Liver (tissue), 7 donors: ENCODE measurements at regions not wholly inside any gene's neighbourhood (a gene's known extent, or its start where the extent isn't known, plus 50 kb on each side); places are given as distances from the start of the nearest gene placed in this dataset.

Experiments used
- DNase-seq: peaks from one replicate; pipeline ENCODE4 v3.0.0-alpha.2; 2017; ENCODE audit warnings: low spot score
- H3K27ac ChIP-seq, 2 donors: one replicate each; pipeline ENCODE4 v1.7.0; 2013; ENCODE audit warnings: inconsistent platforms in 2 of 2, low read length in 2 of 2, control low read depth in 1 of 2, low read depth in 1 of 2, mild to moderate bottlenecking in 1 of 2
- H3K27me3 ChIP-seq, 4 donors: one replicate each; pipeline versions ENCODE4 v1.6.1 to v1.7.0; 2013; ENCODE audit warnings: low read length in 3 of 4, inconsistent platforms in 1 of 4, mild to moderate bottlenecking in 1 of 4, moderate library complexity in 1 of 4; ENCODE audit not compliant: control insufficient read depth in 4 of 4, insufficient read depth in 4 of 4
- H3K36me3 ChIP-seq, 4 donors: one replicate each; pipeline versions ENCODE4 v1.6.1 to v1.7.0; 2013; ENCODE audit warnings: low read length in 3 of 4, mild to moderate bottlenecking in 3 of 4, low read depth in 1 of 4, moderate library complexity in 1 of 4; ENCODE audit not compliant: control insufficient read depth in 4 of 4, insufficient read depth in 3 of 4
- H3K4me1 ChIP-seq, 4 donors: one replicate each; pipeline versions ENCODE4 v1.6.1 to v1.7.0; 2013; ENCODE audit warnings: low read length in 3 of 4, mild to moderate bottlenecking in 3 of 4, moderate library complexity in 1 of 4; ENCODE audit not compliant: control insufficient read depth in 4 of 4, insufficient read depth in 4 of 4
- H3K4me3 ChIP-seq, 3 donors: one replicate each; pipeline versions ENCODE4 v1.6.1 to v1.7.0; 2013; ENCODE audit warnings: low read length in 3 of 3, control low read depth in 1 of 3, low read depth in 1 of 3, mild to moderate bottlenecking in 1 of 3
- H3K9ac ChIP-seq, 2 donors: one replicate each; pipeline ENCODE4 v1.7.0; 2013; ENCODE audit warnings: low read length in 2 of 2, mild to moderate bottlenecking in 2 of 2, moderate library complexity in 2 of 2, control low read depth in 1 of 2, low read depth in 1 of 2
- H3K9me3 ChIP-seq, 4 donors: one replicate each; pipeline versions ENCODE4 v1.6.1 to v1.7.0; 2013; ENCODE audit warnings: low read length in 3 of 4; ENCODE audit not compliant: control insufficient read depth in 4 of 4
- ATF3 ChIP-seq: IDR thresholded peaks from 2 replicates; pipeline ENCODE4 v1.6.1; 2016; ENCODE audit warnings: antibody characterized with exemption
- EGR1 ChIP-seq, 2 donors: IDR thresholded peaks; 2 replicates each; pipeline ENCODE4 v1.6.1; 2016 to 2018; ENCODE audit warnings: antibody characterized with exemption in 2 of 2, low read depth in 2 of 2
- FOXA1 ChIP-seq: IDR thresholded peaks from 2 replicates; pipeline ENCODE4 v1.6.1; 2016; ENCODE audit warnings: antibody characterized with exemption
- FOXA2 ChIP-seq: IDR thresholded peaks from 2 replicates; pipeline ENCODE4 v1.6.1; 2016; ENCODE audit warnings: antibody characterized with exemption
- GABPA ChIP-seq, 2 donors: IDR thresholded peaks in 1 of 2; conservative IDR thresholded peaks in 1 of 2; 2 replicates each; pipeline ENCODE4 v1.6.1; 2016; ENCODE audit warnings: antibody characterized with exemption in 2 of 2, mild to moderate bottlenecking in 1 of 2, moderate library complexity in 1 of 2
- HNF4A ChIP-seq, 2 donors: conservative IDR thresholded peaks; 2 replicates each; pipeline ENCODE4 v1.6.1; 2016; ENCODE audit warnings: antibody characterized with exemption in 2 of 2, mild to moderate bottlenecking in 2 of 2
- HNF4G ChIP-seq: IDR thresholded peaks from 2 replicates; pipeline ENCODE4 v1.6.1; 2016; ENCODE audit warnings: antibody characterized with exemption
- MAX ChIP-seq: IDR thresholded peaks from 2 replicates; pipeline ENCODE4 v1.6.1; 2016; ENCODE audit warnings: antibody characterized with exemption
- NR2F2 ChIP-seq: IDR thresholded peaks from 2 replicates; pipeline ENCODE4 v1.6.1; 2016; ENCODE audit warnings: antibody characterized with exemption
- RAD21 ChIP-seq, 2 donors: IDR thresholded peaks; 2 replicates each; pipeline ENCODE4 v1.6.1; 2016; ENCODE audit warnings: antibody characterized with exemption in 2 of 2, mild to moderate bottlenecking in 2 of 2
- REST ChIP-seq: IDR thresholded peaks from 2 replicates; pipeline ENCODE4 v1.6.1; 2016; ENCODE audit warnings: antibody characterized with exemption, mild to moderate bottlenecking
- RXRA ChIP-seq, 2 donors: IDR thresholded peaks; 2 replicates each; pipeline ENCODE4 v1.6.1; 2017 to 2018; ENCODE audit warnings: antibody characterized with exemption in 2 of 2, mild to moderate bottlenecking in 1 of 2
- SP1 ChIP-seq: IDR thresholded peaks from 2 replicates; pipeline ENCODE4 v1.6.1; 2018; ENCODE audit warnings: antibody characterized with exemption, mild to moderate bottlenecking
- ZBTB33 ChIP-seq: IDR thresholded peaks from 2 replicates; pipeline ENCODE4 v1.6.1; 2016; ENCODE audit warnings: antibody characterized with exemption
- WGBS: extraction: QIAGEN DNeasy Blood & Tissue Kit; methylation state at CpG from one replicate; pipeline ENCODE4 v1.1.7; 2013; 5-methylcytosine and 5-hydroxymethylcytosine counted together
- donor health status: healthy.
- donor health status: healthy.
- donor health status: healthy.
- donor health status: healthy.

GRCh38 chr6:170202416-170203135 is 88.3 kb downstream of the DLL1 start:
- H3K36me3 ChIP-seq: no peaks in the 10 kb centered on the region
- H3K27ac ChIP-seq: no peak overlapping the region
- peak; percentile 14 for DNase-seq
- H3K4me1 ChIP-seq: no peaks in the 10 kb centered on the region
- TF ChIP-seq FOXA1 (no peak), ATF3 (no peak), HNF4G (no peak), HNF4A (conservative IDR thresholded peaks at IDR 0.05) (no peak), SP1 (no peak), MAX (no peak), REST (no peak), EGR1 (IDR thresholded peaks at IDR 0.05; ENCODE audit: low read depth in 2 of 2) (no peak), FOXA2 (no peak), GABPA (IDR thresholded peaks at IDR 0.05 in 1 of 2, conservative IDR thresholded peaks at IDR 0.05 in 1 of 2) (no peak), NR2F2 (no peak)
- H3K4me3 ChIP-seq: no peak overlapping the region
- no peaks in the 10 kb centered on the region for H3K9me3 ChIP-seq
- WGBS: 89% methylated on average over 13 of the region's 13 CpGs
- H3K27me3 ChIP-seq: no peaks in the 10 kb centered on the region
- H3K9ac ChIP-seq: no peak overlapping the region

- Histone ChIP-seq H3K4me1 (no peaks in the 10 kb centered on the region), H3K4me3 (no peak overlapping the region), H3K27ac (no peak overlapping the region), H3K27me3 (no peaks in the 10 kb centered on the region), H3K36me3 (no peaks in the 10 kb centered on the region), H3K9me3 (no peaks in the 10 kb centered on the region), H3K9ac (no peak overlapping the region)
- 90% methylated on average over 8 of the region's 8 CpGs for WGBS
- DNase-seq: no peak
- no peak for TF ChIP-seq RAD21 (IDR thresholded peaks at IDR 0.05)
These were observed 89.5 kb downstream of the DLL1 start for GRCh38 chr6:170201361-170201760.

GRCh38 chr6:170200458-170200891 is 90.4 kb downstream of the DLL1 start:
- H3K9ac ChIP-seq: no peak overlapping the region

More at GRCh38 chr6:170200458-170200891, 90.4 kb downstream of the DLL1 start:
- H3K36me3 ChIP-seq: no peaks in the 10 kb centered on the region
- no peaks in the 10 kb centered on the region for H3K27me3 ChIP-seq
- H3K27ac ChIP-seq: no peak overlapping the region
- H3K4me3 ChIP-seq: no peak overlapping the region
- 76% methylated on average over 9 of the region's 9 CpGs for WGBS
- no peak for TF ChIP-seq ZBTB33
- TF ChIP-seq RXRA (IDR thresholded peaks at IDR 0.05): no peak
- no peak for TF ChIP-seq HNF4A (conservative IDR thresholded peaks at IDR 0.05)
- peak; percentile 28 for DNase-seq
- H3K9me3 ChIP-seq: no peaks in the 10 kb centered on the region
- H3K4me1 ChIP-seq: no peaks in the 10 kb centered on the region
